Astrocyte of the cerebellum (primary cell): ENCODE measurements at regions not wholly inside any gene's neighbourhood (a gene's known extent, or its start where the extent isn't known, plus 50 kb on each side); places are given as distances from the start of the nearest gene placed in this dataset.

ENCODE experiments used
- DNase-seq: peaks from one replicate; pipeline ENCODE4 v3.0.0-alpha.2; 2011; ENCODE audit warnings: low read depth
- H3K4me3 ChIP-seq: 2 replicates; pipeline ENCODE4 v1.5.1; 2011; ENCODE audit warnings: mild to moderate bottlenecking, low read depth, low read length, moderate library complexity
- CTCF ChIP-seq: IDR thresholded peaks from 2 replicates; pipeline ENCODE4 v1.5.1; 2012; ENCODE audit warnings: low read length, low read depth, moderate library complexity, mild to moderate bottlenecking; ENCODE audit errors: missing control alignments
- in situ Hi-C: cut with HindIII; loops from 2 replicates; pipeline ENCODE4 v1.10.0; 2017; ENCODE audit warnings: low sequenced_read_pairs

GRCh38 chr4:126364311-126364911 is 1049.7 kb downstream of the FAT4 start:
- in situ Hi-C loops, result no loop called here
- no peak for DNase-seq
- H3K4me3 ChIP-seq, result no peak overlapping the region
- no peak for TF ChIP-seq CTCF

GRCh38 chr4:126369076-126369475 is 1054.3 kb downstream of the FAT4 start:
- no peak overlapping the region for H3K4me3 ChIP-seq
- DNase-seq, result no peak
- TF ChIP-seq CTCF, result no peak
- in situ Hi-C loops, result no loop called here

GRCh38 chr4:126372634-126373033 is 1057.9 kb downstream of the FAT4 start:
- in situ Hi-C loops, result no loop called here
- no peak for TF ChIP-seq CTCF
- no peak overlapping the region for H3K4me3 ChIP-seq
- DNase-seq, result no peak

GRCh38 chr4:126375462-126376054 is 1060.8 kb downstream of the FAT4 start:
- no peak overlapping the region for H3K4me3 ChIP-seq
- TF ChIP-seq CTCF, result no peak
- peak; percentile 49 for DNase-seq
- in situ Hi-C loops, result no loop called here

GRCh38 chr4:126385954-126386353 is 1071.2 kb downstream of the FAT4 start:
- TF ChIP-seq CTCF, result no peak
- in situ Hi-C loops, result no loop called here

GRCh38 chr4:126386512-126386911 is 1071.8 kb downstream of the FAT4 start:
- in situ Hi-C loops, result no loop called here
- H3K4me3 ChIP-seq, result no peak overlapping the region
- no peak for TF ChIP-seq CTCF
- peak; percentile 42 for DNase-seq

More at GRCh38 chr4:126385954-126386353, 1071.2 kb downstream of the FAT4 start:
- no peak overlapping the region for H3K4me3 ChIP-seq
- no peak for DNase-seq

GRCh38 chr4:126395664-126396063 is 1080.9 kb downstream of the FAT4 start:
- no peak for TF ChIP-seq CTCF
- in situ Hi-C loops, result no loop called here
- no peak overlapping the region for H3K4me3 ChIP-seq
- DNase-seq, result no peak
